H9 (cell line): ENCODE measurements at regions not wholly inside any gene's neighbourhood (a gene's known extent, or its start where the extent isn't known, plus 50 kb on each side); places are given as distances from the start of the nearest gene placed in this dataset.

Source experiments
- DNase-seq: peaks from one replicate; pipeline ENCODE4 v3.0.0-alpha.2; 2017
- H2AFZ ChIP-seq: one replicate; pipeline ENCODE4 v1.6.1; 2013; ENCODE audit warnings: mild to moderate bottlenecking, low read length, control low read depth, moderate library complexity
- H2AK5ac ChIP-seq: 2 replicates; pipeline ENCODE4 v1.6.1; 2013; ENCODE audit warnings: low read length, control low read depth, mixed read lengths; ENCODE audit not compliant: insufficient read length
- H2BK120ac ChIP-seq: one replicate; pipeline ENCODE4 v1.6.1; 2013; ENCODE audit warnings: low read depth, mild to moderate bottlenecking, low read length, control low read depth, inconsistent platforms; ENCODE audit not compliant: poor library complexity, severe bottlenecking
- H2BK12ac ChIP-seq: 2 replicates; pipeline ENCODE4 v1.6.1; 2013; ENCODE audit warnings: low read length, control low read depth, mixed read lengths, low read depth; ENCODE audit not compliant: insufficient read length
- H2BK15ac ChIP-seq: 2 replicates; pipeline ENCODE4 v1.6.1; 2013; ENCODE audit warnings: low read depth, low read length, control low read depth
- H2BK20ac ChIP-seq: one replicate; pipeline ENCODE4 v1.6.1; 2013; ENCODE audit warnings: low read depth, mild to moderate bottlenecking, low read length, control low read depth, inconsistent platforms; ENCODE audit not compliant: poor library complexity, severe bottlenecking
- H2BK5ac ChIP-seq: 2 replicates; pipeline ENCODE4 v1.6.1; 2013; ENCODE audit warnings: low read length, control low read depth, mixed read lengths; ENCODE audit not compliant: insufficient read length
- H3K14ac ChIP-seq: 2 replicates; pipeline ENCODE4 v1.6.1; 2013; ENCODE audit warnings: low read length, control low read depth; ENCODE audit not compliant: insufficient read depth
- H3K18ac ChIP-seq: 2 replicates; pipeline ENCODE4 v1.6.1; 2013; ENCODE audit warnings: low read depth, mild to moderate bottlenecking, mixed read lengths, low read length, control low read depth; ENCODE audit not compliant: insufficient read length
- H3K23ac ChIP-seq: 2 replicates; pipeline ENCODE4 v1.6.1; 2013; ENCODE audit warnings: low read length, control low read depth, mixed read lengths, low read depth; ENCODE audit not compliant: insufficient read length
- H3K23me2 ChIP-seq: 2 replicates; pipeline ENCODE4 v1.6.1; 2013; ENCODE audit warnings: low read depth, mild to moderate bottlenecking, mixed read lengths, low read length, control low read depth; ENCODE audit not compliant: insufficient read length, poor library complexity, severe bottlenecking
- H3K27ac ChIP-seq: 2 replicates; pipeline ENCODE4 v1.5.1; 2013; ENCODE audit warnings: low read length, control low read depth, mixed read lengths, low read depth; ENCODE audit not compliant: insufficient read length
- H3K27me3 ChIP-seq: 2 replicates; pipeline ENCODE4 v1.6.1; 2013; ENCODE audit warnings: low read length, control low read depth, inconsistent platforms; ENCODE audit not compliant: insufficient read depth
- H3K4ac ChIP-seq: 2 replicates; pipeline ENCODE4 v1.6.1; 2013; ENCODE audit warnings: low read depth, mild to moderate bottlenecking, control low read depth, inconsistent platforms, low read length, moderate library complexity
- H3K4me1 ChIP-seq: 2 replicates; pipeline ENCODE4 v1.6.1; 2013; ENCODE audit warnings: low read length, control low read depth, inconsistent platforms; ENCODE audit not compliant: insufficient read depth
- H3K4me2 ChIP-seq: 2 replicates; pipeline ENCODE4 v1.6.1; 2013; ENCODE audit warnings: low read length, control low read depth, mixed read lengths; ENCODE audit not compliant: insufficient read length, insufficient read depth
- H3K56ac ChIP-seq: 2 replicates; pipeline ENCODE4 v1.6.1; 2013; ENCODE audit warnings: low read depth, mild to moderate bottlenecking, mixed read lengths, low read length, control low read depth; ENCODE audit not compliant: insufficient read length
- H3K79me1 ChIP-seq: 2 replicates; pipeline ENCODE4 v1.6.1; 2013; ENCODE audit warnings: low read depth, mild to moderate bottlenecking, moderate library complexity, low read length, control low read depth, inconsistent platforms; ENCODE audit not compliant: insufficient read depth, poor library complexity, severe bottlenecking
- H3K79me2 ChIP-seq: 2 replicates; pipeline ENCODE4 v1.6.1; 2013; ENCODE audit warnings: low read length, control low read depth, inconsistent platforms; ENCODE audit not compliant: insufficient read depth
- H3K9ac ChIP-seq: 2 replicates; pipeline ENCODE4 v1.6.1; 2013; ENCODE audit warnings: low read length, control low read depth, mixed read lengths; ENCODE audit not compliant: insufficient read length; ENCODE audit errors: extremely low read depth
- H3K9me3 ChIP-seq: one replicate; pipeline ENCODE4 v1.6.1; 2013; ENCODE audit warnings: low read depth, low read length, inconsistent platforms; ENCODE audit not compliant: control insufficient read depth
- H3T11ph ChIP-seq: one replicate; pipeline ENCODE4 v1.6.1; 2013; ENCODE audit warnings: mild to moderate bottlenecking, low read length, control low read depth, inconsistent platforms
- H4K20me1 ChIP-seq: one replicate; pipeline ENCODE4 v1.6.1; 2013; ENCODE audit not compliant: control insufficient read depth, insufficient read length, insufficient read depth
- H4K5ac ChIP-seq: 2 replicates; pipeline ENCODE4 v1.6.1; 2013; ENCODE audit warnings: low read depth, mild to moderate bottlenecking, mixed read lengths, low read length, control low read depth; ENCODE audit not compliant: insufficient read length
- H4K8ac ChIP-seq: replicated peaks from 2 replicates; pipeline ENCODE4 v1.6.1; 2013; ENCODE audit warnings: low read length, control low read depth, mixed read lengths, low read depth; ENCODE audit not compliant: insufficient read length
- H4K91ac ChIP-seq: 2 replicates; pipeline ENCODE4 v1.6.1; 2013; ENCODE audit warnings: low read depth, mild to moderate bottlenecking, moderate library complexity, mixed read lengths, low read length, control low read depth; ENCODE audit not compliant: insufficient read length
- H3K27ac Mint-ChIP-seq, 3 experiments: 2 replicates in 2 of 3; 3 replicates in 1 of 3; pipeline ENCODE4 v1.8.0; 2020 to 2021; ENCODE audit warnings: mixed read lengths in 3 of 3, mild to moderate bottlenecking in 1 of 3, moderate library complexity in 1 of 3
- H3K27me3 Mint-ChIP-seq: 2 replicates; pipeline ENCODE4 v1.8.0; 2021; ENCODE audit warnings: low read depth, mild to moderate bottlenecking, moderate library complexity, mixed read lengths
- H3K36me3 Mint-ChIP-seq, 3 experiments: 2 replicates in 2 of 3; 3 replicates in 1 of 3; pipeline ENCODE4 v1.8.0; 2020 to 2021; ENCODE audit warnings: low read depth in 3 of 3, mixed read lengths in 3 of 3; ENCODE audit not compliant: insufficient read depth in 1 of 3
- H3K4me1 Mint-ChIP-seq, 2 experiments: 2 replicates each; pipeline ENCODE4 v1.8.0; 2020; ENCODE audit warnings: mixed read lengths in 2 of 2
- H3K4me3 Mint-ChIP-seq, 2 experiments: 2 replicates in 1 of 2; 3 replicates in 1 of 2; pipeline ENCODE4 v1.8.0; 2020 to 2021; ENCODE audit warnings: mild to moderate bottlenecking in 2 of 2, mixed read lengths in 2 of 2, moderate library complexity in 1 of 2
- H3K9me3 Mint-ChIP-seq, 2 experiments: 2 replicates in 1 of 2; 3 replicates in 1 of 2; pipeline ENCODE4 v1.8.0; 2020; ENCODE audit warnings: mild to moderate bottlenecking in 2 of 2, mixed read lengths in 2 of 2, moderate library complexity in 1 of 2
- CTCF ChIP-seq: fragments of 200-600 bp; sonication (generic); conservative IDR thresholded peaks from 3 replicates; pipeline ENCODE4 v1.8.0; 2021; ENCODE audit warnings: antibody characterized with exemption, mild to moderate bottlenecking
- whole genome bisulfite sequencing: extraction: QIAGEN DNeasy Blood & Tissue Kit; methylation state at CpG from one replicate; pipeline ENCODE4 v1.1.7; 2013; ENCODE audit warnings: missing lambda C conversion rate, low lambda C conversion rate, mixed read lengths; ENCODE audit not compliant: insufficient read length; ENCODE audit errors: extremely low coverage; 5-methylcytosine and 5-hydroxymethylcytosine counted together

- no peaks in the 10 kb centered on the region; the same call in 1 of the 2 replicates for H3K4me1 ChIP-seq
- H3T11ph ChIP-seq: no peak overlapping the region
- H3K79me2 ChIP-seq: no peaks in the 10 kb centered on the region
- H3K56ac ChIP-seq: no peak overlapping the region
- no peak for TF ChIP-seq CTCF
- H3K9me3 ChIP-seq: no peaks in the 10 kb centered on the region
- H3K23me2 ChIP-seq: no peaks in the 10 kb centered on the region
- no peak overlapping the region for H2AK5ac ChIP-seq
- H3K18ac ChIP-seq: peak overlapping the region; percentile 42
- no peak overlapping the region for H2BK20ac ChIP-seq
- no peak overlapping the region for H3K4ac ChIP-seq
- H4K8ac ChIP-seq: no peak overlapping the region
- no peak overlapping the region for H2BK120ac ChIP-seq
- H2BK5ac ChIP-seq: peak overlapping the region; percentile 29
- no peak overlapping the region for H3K27ac ChIP-seq
- Mint-ChIP-seq H3K4me3 (no peak overlapping the region), H3K27ac (peak overlapping the region in 2 of 3 experiments; percentile 28 to 86; a peak in 2 of 7 replicates), H3K4me1 (peaks cover 4 to 5% of the 10 kb centered on the region in 2 experiments), H3K36me3 (peaks cover 0 to 12% (median 7%) of the 10 kb centered on the region in 3 experiments; a peak in 4 of 7 replicates), H3K9me3 (peaks cover 9 to 15% of the 10 kb centered on the region in 2 experiments; a peak in 3 of 5 replicates), H3K27me3 (no peaks in the 10 kb centered on the region)
- no peak overlapping the region for H3K23ac ChIP-seq
- H3K9ac ChIP-seq: no peak overlapping the region
- H4K91ac ChIP-seq: no peak overlapping the region
- no peak overlapping the region for H3K4me2 ChIP-seq
- H4K20me1 ChIP-seq: no peaks in the 10 kb centered on the region
- peak; percentile 57 for DNase-seq
- peak overlapping the region; percentile 89 for H3K14ac ChIP-seq
- H4K5ac ChIP-seq: peak overlapping the region; percentile 90
- no peak overlapping the region; the same call in 1 of the 2 replicates for H2BK15ac ChIP-seq
- H3K79me1 ChIP-seq: no peaks in the 10 kb centered on the region
- no peaks in the 10 kb centered on the region for H3K27me3 ChIP-seq
- no CpG with 5 or more reads among the region's 19 CpGs for WGBS
- peak overlapping the region; percentile 64 for H2AFZ ChIP-seq
- H2BK12ac ChIP-seq: no peak overlapping the region
Measured at GRCh38 chr15:94070356-94071295, 160.7 kb upstream of the MCTP2 start.
